ENCODE measurements at regions not wholly inside any gene's neighbourhood (a gene's known extent, or its start where the extent isn't known, plus 50 kb on each side); places are given as distances from the start of the nearest gene placed in this dataset.
"Not testable (repeated sequence)": the region's sequence is repeated elsewhere in the genome, so short reads cannot be mapped to it uniquely, and the experiment has no call there.

DNA sequence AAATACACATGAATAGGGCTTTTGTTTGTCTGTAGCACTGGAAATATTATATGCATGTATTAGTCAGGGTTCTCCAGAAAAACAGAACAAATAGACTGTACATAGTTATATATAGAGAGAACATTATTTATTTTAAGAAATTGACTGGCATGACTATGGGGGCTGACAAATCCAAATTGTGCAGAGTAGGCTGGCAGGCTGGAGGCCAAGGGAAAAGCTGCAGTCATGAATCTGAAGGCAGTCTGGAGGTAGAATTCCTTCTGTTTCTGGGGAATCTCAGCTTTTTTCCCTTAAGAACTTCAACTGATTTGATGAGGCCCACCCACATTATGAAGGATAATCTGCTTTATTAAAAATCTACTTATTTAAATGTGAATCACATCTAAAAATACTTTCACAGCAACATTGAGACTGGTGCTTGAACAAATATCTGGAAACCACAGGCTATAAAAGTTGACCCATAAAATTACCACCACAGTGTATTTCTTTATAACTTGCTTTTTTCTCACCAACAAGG, 344.2 kb upstream of the KIAA1217 start:
- CTCF ChIA-PET: no interaction called here
- POLR2A ChIA-PET: no interaction called here

DNA sequence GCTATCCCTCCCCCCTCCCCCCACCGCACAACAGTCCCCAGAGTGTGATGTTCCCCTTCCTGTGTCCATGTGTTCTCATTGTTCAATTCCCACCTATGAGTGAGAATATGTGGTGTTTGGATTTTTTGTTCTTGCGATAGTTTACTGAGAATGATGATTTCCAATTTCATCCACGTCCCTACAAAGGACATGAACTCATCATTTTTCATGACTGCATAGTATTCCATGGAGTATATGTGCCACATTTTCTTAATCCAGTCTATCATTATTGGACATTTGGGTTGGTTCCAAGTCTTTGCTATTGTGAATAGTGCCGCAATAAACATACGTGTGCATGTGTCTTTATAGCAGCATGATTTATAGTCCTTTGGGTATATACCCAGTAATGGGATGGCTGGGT, 342.0 kb upstream of the KIAA1217 start:
- CTCF ChIA-PET, POLR2A ChIA-PET: not testable (repeated sequence)

DNA sequence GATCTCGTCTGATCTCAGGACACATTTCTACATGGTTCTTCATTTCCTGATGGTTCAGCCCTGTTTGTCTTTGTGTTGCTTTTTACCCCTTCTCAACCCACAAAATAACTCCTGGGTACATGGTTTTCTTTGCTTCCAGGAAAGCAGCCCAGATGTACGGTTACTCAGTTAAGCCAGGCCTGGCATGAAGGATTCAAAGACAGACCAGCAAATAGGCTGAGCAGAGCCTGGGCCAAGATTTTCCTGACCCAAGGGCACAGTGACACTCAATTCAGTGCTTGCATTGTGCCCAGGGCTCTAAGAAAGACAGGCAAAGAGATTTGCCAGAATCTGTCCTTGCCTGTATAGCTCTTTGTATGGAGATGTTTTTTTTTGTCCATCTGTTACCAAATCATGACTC, 340.8 kb upstream of the KIAA1217 start:
- CTCF ChIA-PET: no interaction called here

DNA sequence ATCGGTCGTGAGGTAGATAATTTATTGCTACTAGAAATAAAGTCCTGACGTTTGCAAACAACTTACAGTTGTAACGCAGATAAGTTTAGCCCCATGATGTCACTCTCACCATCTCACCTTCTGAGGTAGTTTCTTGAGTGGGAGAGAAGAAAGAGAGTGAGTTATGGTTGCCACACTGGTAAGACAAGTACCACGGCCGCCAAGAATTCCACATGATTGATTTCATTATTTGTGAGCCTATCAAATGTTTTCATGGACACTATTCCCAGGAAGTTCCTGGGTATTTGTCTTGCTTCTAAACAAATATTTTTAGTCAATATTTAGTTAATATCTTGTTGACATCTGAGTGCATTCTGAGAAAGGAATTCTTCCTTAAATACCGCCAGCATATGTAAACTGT, 339.4 kb upstream of the KIAA1217 start:
- ChIA-PET POLR2A (no interaction called here), CTCF (no interaction called here)

More for the DNA sequence above, 340.8 kb upstream of the KIAA1217 start:
- POLR2A ChIA-PET: no interaction called here

DNA sequence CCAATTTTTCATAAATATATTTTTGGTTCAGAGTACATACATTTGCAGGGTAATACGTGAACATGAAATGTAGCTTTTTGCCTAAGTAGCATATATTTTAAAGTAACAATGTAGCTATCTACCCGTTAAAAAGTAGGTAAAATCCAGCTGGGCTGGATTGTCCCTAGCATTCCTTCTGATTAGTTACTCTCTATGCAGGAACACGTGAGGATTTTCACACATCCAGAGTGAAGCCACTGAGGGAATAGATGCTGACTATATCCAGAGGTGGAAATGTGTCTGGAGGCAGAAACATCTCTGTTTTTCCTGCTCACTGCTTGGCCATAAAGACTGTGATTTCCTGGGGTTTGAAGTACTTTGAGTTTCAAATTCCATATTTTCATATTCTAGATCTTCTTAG, 338.9 kb upstream of the KIAA1217 start:
- ChIA-PET POLR2A (no interaction called here), CTCF (no interaction called here)

DNA sequence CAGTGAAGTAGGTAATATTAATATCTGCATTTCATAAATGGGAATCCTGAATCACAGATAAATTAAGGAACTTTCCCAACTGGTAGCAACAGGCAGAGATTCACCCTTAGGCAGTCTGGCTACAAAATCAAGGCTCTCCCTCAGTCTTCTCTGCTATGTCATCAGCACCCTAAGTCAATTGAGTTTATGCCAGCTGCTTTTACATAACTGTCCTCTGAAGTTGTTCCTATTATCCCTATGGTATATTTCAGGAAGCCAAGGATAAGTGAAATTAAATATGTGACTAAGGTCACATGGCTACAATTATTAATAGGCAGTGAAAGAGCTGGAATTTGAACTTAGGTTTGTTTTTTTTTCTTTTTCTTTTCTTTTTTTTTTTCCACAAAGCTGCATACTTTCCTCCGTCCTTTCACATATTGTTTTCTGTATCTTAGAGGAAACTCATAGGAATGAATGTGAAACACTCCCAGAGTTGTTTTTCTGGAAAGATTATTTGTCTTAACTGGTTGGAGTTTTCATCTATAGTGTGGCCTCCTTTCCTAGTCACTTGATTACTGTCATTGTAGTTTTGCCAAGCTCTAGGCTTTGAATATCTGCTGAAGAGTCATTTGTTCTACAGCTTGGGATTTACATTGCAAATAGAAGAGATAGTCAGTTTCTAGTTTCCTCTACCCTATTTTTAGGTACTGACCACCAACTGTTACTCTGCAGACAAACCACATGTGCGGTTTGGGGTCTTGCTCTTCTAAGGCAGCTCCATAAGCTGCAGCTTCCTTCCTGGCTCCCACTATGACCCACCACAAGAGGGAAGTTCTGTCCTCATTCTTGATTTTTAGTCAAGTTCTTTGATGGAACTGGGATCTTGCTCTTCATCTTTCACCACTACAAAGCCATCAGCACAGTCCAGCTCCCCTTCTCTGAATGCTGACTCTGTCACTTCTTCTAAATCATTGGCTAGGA, 338.0 kb upstream of the KIAA1217 start:
- ChIA-PET POLR2A (no interaction called here), CTCF (no interaction called here)

DNA sequence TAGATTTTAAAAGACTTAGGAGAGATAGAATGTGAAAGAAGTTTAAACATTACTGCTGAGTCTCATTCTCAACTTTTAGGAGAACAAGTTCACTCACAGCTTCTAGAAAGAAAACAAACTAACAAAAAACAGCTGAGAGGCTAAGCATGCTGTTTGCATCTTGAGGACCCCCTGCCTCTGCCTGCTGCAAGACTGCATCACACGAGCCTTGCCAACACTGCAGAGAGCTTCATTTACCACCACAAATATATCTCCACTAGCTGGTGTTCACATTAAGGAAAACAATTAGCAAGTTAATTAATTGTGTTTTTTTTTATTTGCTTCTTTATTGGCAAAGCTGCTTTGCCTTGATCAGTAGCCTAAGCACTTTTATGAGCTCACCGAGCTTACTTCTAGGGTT, 336.6 kb upstream of the KIAA1217 start:
- POLR2A ChIA-PET: no interaction called here
- CTCF ChIA-PET: no interaction called here

DNA sequence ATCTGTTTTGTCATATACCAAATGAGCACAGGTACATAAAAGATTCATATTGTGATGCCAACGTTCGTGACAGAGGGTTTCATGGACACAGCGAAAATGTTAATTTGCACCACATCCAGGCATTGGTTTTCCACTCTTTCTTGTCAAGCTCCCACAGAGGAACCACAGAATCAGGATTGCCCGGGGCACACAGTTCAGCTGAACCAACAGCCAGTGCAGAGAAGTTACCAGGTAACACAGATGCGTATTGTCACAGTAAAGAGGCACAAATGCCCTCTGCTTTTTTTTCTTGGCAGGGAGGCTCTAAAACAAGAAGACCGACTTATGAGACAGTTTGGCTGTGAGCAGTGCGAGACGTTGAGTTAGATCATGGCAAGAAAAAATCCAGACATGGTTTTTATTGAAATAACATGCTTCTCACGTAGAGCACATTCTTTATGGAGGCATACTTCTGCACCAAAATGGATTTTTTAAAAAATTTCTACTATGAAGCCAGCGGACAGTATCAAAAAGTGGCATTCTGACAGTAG, 331.1 kb upstream of the KIAA1217 start:
- CTCF ChIA-PET: no interaction called here

DNA sequence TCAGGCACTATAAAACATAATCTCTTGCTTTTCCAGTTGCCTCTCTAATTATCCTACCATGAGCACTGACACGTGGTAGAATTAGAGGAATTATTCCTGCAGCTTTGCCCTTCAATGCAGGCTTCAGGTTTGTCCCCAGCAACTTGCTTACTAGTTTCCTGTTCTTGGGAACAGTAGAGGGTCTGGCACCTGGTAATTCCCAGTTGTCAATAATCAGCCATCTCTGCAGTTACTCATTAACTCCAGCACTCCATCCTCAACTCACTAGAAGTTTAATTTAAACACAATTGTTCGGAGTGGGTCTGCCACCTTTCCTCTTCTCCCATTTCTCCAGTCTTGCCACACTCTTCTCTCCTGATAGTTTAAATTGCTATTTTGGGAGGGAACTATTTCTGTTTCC, 324.3 kb upstream of the KIAA1217 start:
- ChIA-PET POLR2A (no interaction called here), CTCF (no interaction called here)

More for the DNA sequence above, 331.1 kb upstream of the KIAA1217 start:
- POLR2A ChIA-PET: no interaction called here

DNA sequence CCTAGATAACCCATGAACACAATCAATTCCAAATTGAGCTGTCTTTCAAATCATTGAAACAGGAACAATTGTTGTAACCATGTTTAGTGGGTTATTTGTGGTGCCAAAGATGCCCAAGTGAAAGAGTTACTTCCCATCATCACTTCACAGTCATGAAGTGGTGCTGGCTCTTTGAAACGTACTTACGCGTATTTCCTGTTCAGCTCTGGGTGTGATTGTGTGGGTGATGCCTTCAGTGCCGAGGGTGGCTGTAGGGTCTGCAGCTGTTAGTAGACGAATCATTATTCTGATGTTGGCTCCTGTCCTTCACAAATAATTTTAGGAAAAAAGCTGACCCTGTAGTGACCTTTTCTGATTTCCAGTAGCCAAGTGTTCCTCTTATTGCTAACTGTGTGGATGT, 323.1 kb upstream of the KIAA1217 start:
- POLR2A ChIA-PET: no interaction called here
- CTCF ChIA-PET: no interaction called here

DNA sequence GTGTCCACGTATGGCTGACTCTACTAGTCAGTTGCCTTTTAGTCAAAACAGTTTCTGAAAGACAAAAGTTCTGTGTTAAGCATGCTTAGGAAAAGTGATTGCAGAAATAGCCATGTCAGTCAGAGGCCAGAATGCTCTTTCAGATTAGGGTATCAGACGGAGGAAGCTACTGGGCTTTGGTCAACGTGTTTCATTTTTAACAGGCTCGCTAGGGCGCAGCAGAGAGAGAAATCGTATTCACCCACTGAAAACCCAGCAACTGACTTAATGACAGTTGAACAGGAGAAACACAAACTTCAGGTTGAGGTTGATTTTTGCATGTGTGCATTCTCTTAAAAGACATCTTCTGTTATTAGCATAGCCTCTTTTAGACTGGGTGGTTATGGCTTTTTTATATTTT, 322.6 kb upstream of the KIAA1217 start:
- ChIA-PET POLR2A (no interaction called here), CTCF (no interaction called here)

DNA sequence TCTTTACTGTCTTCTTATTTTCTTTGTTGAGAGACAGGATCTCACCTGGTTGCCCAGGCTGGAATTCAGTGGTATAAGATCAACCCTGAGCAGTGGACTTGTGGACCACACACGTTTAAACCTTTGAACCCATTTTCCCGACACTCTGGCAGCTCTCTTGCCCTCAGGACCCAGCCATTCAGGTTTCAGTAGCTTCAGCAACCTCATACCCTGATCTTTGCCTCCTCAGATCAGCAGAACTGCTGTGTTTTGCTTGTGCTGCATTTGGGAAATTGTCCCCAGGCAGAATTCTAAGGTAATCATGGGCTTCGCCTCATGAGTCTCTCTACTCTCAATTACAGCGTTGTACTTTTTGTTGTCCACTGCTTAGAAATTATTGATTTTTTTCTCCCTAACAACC, 317.6 kb upstream of the KIAA1217 start:
- ChIA-PET POLR2A (no interaction called here), CTCF (no interaction called here)

DNA sequence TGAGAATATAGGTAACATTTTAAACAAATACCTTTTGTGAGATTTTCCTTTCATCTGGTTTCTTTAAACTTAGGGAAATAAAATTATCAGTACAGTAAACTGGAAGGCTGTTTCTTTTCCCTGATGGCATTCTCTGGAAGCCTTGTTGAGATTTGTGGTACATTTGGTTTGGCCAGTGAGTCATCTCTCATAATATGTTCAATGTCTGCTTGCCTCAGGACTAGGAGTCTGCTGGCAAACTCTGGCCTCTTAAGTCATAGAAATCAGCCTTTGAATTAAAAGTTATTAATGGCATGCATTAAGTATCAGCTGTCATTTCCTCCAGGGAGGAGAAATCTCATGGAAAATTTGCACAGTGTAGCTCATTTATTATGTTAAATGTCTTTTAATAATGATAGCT, 316.6 kb upstream of the KIAA1217 start:
- ChIA-PET POLR2A (no interaction called here), CTCF (no interaction called here)

DNA sequence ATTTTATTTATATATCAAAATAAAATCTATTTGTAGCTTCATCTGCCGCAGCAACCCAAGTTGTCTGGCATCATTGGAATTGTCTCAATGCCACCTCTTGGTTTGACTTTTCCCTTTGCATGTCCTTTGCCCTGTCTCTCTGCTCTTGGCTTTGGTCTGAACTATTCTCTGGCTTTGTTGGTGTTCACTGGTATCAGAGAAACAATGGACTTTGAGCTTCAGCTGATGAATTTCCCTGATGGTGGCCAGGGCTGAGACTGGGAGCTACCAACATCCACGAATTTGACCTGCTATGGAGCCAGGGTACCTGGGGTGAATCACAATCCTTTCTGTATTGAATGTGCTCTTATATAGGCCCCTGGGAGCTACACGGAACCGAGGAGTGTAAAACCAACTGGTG, 311.7 kb upstream of the KIAA1217 start:
- POLR2A ChIA-PET: no interaction called here
- CTCF ChIA-PET: no interaction called here

DNA sequence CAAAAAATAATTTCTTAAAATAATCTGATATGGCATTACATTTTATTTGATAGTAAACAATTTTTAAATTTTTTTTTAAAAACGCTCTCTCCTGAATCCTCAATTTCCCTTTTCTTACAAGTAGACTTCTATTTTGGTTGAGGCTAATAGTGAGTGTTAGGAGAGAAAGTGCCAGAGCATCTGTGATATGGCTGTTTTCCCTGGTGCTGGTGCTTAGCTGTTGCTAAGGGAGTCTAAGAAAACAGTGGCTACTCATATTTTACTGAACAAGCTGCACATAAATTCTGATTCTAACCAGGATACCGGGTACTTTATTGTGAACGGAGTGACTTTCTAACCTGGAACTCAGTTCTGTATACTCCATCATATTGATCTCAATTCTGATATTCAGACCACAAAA, 311.1 kb upstream of the KIAA1217 start:
- ChIA-PET POLR2A (no interaction called here), CTCF (no interaction called here)

DNA sequence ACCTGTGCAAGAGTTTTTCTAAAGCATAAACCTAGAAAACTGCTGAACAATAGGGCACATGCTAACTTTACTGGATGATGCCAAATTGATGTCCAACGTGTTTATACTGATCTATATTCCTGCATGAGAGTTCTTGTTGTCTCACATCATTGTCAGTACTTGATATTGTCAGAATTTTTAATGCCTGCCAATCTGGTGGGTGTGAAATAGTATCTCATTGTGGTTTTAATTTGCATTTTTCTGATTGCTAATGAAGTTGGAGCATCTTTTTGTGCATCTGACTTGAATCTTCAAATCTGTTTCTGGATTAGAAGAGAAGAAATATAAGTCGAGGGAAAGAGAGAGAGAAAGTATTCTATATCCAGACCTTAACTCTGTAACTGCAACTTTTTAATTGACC, 309.8 kb upstream of the KIAA1217 start:
- CTCF ChIA-PET: no interaction called here
- POLR2A ChIA-PET: no interaction called here

DNA sequence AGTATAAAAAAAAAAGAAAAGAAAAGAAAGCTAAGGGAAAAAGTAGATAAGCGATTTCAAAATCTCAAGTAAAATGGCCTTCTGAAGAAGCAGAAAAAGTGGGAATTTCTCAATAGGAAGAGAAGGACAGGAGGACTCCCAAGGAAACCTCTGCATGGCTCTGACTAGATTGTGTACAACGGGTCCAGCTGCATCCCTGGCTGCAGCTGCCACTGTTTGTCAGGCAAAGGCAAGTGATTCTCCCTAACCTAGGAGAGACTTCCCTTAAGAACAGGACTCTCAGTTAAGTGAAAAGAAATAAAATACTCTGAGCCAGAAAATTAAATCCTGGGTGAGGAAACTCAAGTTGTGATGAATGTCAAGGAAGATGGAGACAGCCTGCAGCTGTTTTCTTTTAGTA, 298.6 kb upstream of the KIAA1217 start:
- ChIA-PET POLR2A (no interaction called here), CTCF (no interaction called here)

DNA sequence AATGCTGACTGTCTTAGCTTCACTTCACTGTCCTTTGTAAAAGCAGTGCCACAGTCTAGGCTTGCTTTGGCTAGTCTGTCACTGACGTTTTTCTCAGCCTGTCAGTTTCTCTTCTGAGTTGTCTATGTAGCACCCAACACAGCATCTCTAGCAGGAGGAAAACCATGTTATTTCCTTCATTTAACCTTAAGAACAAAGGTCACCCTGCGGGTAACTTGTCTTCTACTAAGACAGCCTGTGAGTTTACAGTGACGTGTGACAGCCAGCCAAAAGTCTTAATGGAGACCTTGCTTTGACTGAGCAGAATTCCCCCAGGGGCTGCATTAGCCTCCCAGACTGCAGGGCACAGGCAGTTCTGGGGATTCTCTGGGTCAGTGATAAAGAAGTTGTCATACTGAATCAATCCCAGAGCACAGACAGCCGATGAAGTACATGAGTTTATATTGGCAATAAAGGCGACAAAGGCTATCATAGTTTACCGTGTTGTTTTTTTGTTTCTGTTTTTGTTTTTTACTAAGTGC, 296.0 kb upstream of the KIAA1217 start:
- ChIA-PET CTCF (no interaction called here), POLR2A (no interaction called here)

DNA sequence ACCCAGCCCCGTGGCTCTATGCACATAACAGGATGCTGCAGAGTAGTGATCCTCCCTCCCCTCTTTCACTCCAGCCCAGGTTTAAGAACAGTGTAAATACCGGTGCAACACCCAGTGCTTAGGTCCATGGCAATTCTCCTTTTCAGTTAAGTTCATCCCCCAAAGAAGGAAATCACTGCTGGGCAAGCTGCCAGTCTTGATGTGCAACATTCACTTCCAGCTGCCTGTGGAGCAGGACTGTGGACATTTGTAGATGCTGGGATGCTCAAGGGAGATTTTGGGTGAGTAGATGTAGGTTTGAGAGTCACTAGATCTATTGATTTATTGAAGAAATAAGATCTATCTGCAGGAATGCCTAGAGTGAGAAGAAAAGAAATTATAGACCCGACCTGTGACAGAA, 294.3 kb upstream of the KIAA1217 start:
- CTCF ChIA-PET: no interaction called here
- POLR2A ChIA-PET: no interaction called here

DNA sequence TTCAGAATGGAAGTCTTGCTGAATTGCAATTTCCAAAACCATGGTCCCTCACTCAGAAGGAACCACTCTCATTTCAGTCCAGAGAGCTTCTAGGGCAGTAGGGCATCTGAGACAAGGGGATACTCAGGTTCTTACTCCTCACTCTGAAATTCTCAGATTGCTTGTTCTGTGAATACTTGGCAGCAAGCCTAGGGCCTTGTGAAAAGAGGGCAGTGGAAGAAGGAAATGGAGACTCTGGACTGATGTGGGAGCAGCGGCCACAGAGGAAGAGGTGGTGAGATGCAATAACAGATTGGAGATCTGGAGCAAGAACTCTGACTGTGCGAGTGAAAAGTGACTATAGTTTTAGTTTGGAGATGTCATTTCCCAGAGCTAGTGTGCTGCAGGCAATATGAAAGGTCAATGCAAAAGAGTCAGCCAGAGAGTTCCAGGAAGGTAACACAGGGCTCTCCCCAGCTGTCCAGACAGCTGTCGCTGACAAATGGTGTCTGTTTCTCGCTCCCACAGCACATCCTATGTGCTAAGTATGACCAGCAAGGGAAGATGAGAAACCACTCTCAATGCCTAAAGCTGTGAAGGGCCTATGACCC, 291.6 kb upstream of the KIAA1217 start:
- POLR2A ChIA-PET: no interaction called here
- CTCF ChIA-PET: no interaction called here

DNA sequence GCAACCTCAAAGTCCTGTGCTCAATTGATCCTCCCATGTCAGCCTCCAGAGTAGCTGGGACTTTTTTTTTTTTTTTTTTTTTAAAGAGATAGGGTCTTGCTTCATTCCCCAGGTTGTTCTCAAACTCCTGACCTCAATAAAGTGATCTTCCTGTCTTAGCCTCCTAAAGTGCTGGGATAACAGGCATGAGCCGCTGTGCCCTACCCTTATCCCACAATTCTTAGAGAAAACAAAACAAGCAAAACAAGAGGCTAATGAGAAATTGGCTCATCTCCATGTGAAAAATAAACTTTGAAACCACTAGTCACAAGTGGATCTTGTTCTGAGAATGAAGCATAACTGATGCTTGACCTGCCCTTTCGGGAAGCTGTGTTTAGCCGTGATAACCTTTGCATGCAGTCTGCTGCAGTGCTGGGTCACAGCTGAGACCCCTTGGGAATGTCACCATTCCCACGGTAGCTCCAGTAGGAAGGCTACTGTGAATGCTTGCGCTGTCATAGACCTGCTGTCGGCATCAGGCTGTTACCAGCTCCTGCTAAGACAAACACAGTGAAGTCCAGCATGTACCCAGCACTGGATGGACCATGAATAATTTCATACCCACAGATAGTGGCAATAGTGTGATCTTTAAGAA, 290.7 kb upstream of the KIAA1217 start:
- ChIA-PET CTCF (no interaction called here), POLR2A (no interaction called here)

All from activated CD8-positive, alpha-beta memory T cell treated with anti-CD3 and anti-CD28 coated beads for 36 hours (primary cell).